MV-4-11 (cell line): ENCODE measurements at regions not wholly inside any gene's neighbourhood (a gene's known extent, or its start where the extent isn't known, plus 50 kb on each side); places are given as distances from the start of the nearest gene placed in this dataset.

Source experiments
- DNase-seq: peaks from one replicate; lab custom pipeline; 2025; lab: John Stamatoyannopoulos, UW

- no peak for DNase-seq
Measured at GRCh38 chr9:113646946-113647914, 183.7 kb downstream of the RGS3 start.

- DNase-seq: no peak
Measured at GRCh38 chr9:113648048-113648447, 184.5 kb downstream of the RGS3 start.

- DNase-seq: no peak
Measured at GRCh38 chr9:113648586-113648985, 185.1 kb downstream of the RGS3 start.

GRCh38 chr9:113649054-113649453, 185.5 kb downstream of the RGS3 start:
- no peak for DNase-seq

GRCh38 chr9:113649855-113650206, 186.3 kb downstream of the RGS3 start:
- DNase-seq: no peak

GRCh38 chr9:113650207-113651131, 186.9 kb downstream of the RGS3 start:
- no peak for DNase-seq

GRCh38 chr9:113651896-113652295, 188.4 kb downstream of the RGS3 start:
- no peak for DNase-seq

- DNase-seq: no peak
Measured at GRCh38 chr9:113652355-113653152, 189.0 kb downstream of the RGS3 start.

GRCh38 chr9:113653746-113654604, 190.4 kb downstream of the RGS3 start:
- no peak for DNase-seq

GRCh38 chr9:113654605-113655428, 191.3 kb downstream of the RGS3 start:
- DNase-seq: no peak

GRCh38 chr9:113656771-113657670, 193.5 kb downstream of the RGS3 start:
- peak; percentile 36 for DNase-seq

GRCh38 chr9:113657765-113658544, 194.4 kb downstream of the RGS3 start:
- peak; percentile 68 for DNase-seq

GRCh38 chr9:113658545-113658895, 195.0 kb downstream of the RGS3 start:
- no peak for DNase-seq

- no peak for DNase-seq
Measured at GRCh38 chr9:113659039-113659438, 195.5 kb downstream of the RGS3 start.

GRCh38 chr9:113659740-113660139, 196.2 kb downstream of the RGS3 start:
- DNase-seq: no peak

GRCh38 chr9:113660196-113660595, 196.7 kb downstream of the RGS3 start:
- peak; percentile 16 for DNase-seq

GRCh38 chr9:113661074-113661473, 197.5 kb downstream of the RGS3 start:
- DNase-seq: no peak

- DNase-seq: no peak
Measured at GRCh38 chr9:113664181-113664875, 200.8 kb downstream of the RGS3 start.
